Neural cell (in vitro differentiated cells): ENCODE measurements at regions not wholly inside any gene's neighbourhood (a gene's known extent, or its start where the extent isn't known, plus 50 kb on each side); places are given as distances from the start of the nearest gene placed in this dataset.

Source experiments
- CTCF ChIP-seq: fragments of 450-650 bp; IDR thresholded peaks from 2 replicates; pipeline ENCODE4 v1.5.1; 2014; ENCODE audit warnings: antibody characterized with exemption, mild to moderate bottlenecking, moderate library complexity; ENCODE audit not compliant: poor library complexity, severe bottlenecking
- EP300 ChIP-seq: fragments of 450-650 bp; conservative IDR thresholded peaks from 2 replicates; pipeline ENCODE4 v1.6.1; 2014; ENCODE audit warnings: antibody characterized with exemption, mild to moderate bottlenecking, moderate library complexity; ENCODE audit not compliant: poor library complexity, severe bottlenecking
- REST ChIP-seq: IDR thresholded peaks from 2 replicates; pipeline ENCODE4 v1.6.1; 2012; ENCODE audit warnings: borderline replicate concordance

GRCh38 chr11:91820709-91821108, 403.9 kb upstream of the FAT3 start:
- TF ChIP-seq CTCF (no peak), REST (no peak), EP300 (no peak)
